Neural cell (in vitro differentiated cells): ENCODE measurements at regions not wholly inside any gene's neighbourhood (a gene's known extent, or its start where the extent isn't known, plus 50 kb on each side); places are given as distances from the start of the nearest gene placed in this dataset.

Experiments used
- EP300 ChIP-seq: fragments of 450-650 bp; conservative IDR thresholded peaks from 2 replicates; pipeline ENCODE4 v1.6.1; 2014; ENCODE audit warnings: antibody characterized with exemption, mild to moderate bottlenecking, moderate library complexity; ENCODE audit not compliant: poor library complexity, severe bottlenecking
- EZH2 ChIP-seq: fragments of 200-600, 300-800 bp; shearing (Covaris generic), sonication (generic); IDR thresholded peaks from 2 replicates; pipeline ENCODE4 v1.6.1; 2014; ENCODE audit warnings: antibody characterized with exemption, low read length, borderline replicate concordance, mild to moderate bottlenecking; ENCODE audit not compliant: insufficient read depth, poor library complexity, severe bottlenecking
- MXI1 ChIP-seq: fragments of 450-650 bp; conservative IDR thresholded peaks from 2 replicates; pipeline ENCODE4 v1.6.1; 2014; ENCODE audit warnings: antibody characterized with exemption, mild to moderate bottlenecking; ENCODE audit not compliant: poor library complexity, severe bottlenecking
- POLR2AphosphoS5 ChIP-seq: IDR thresholded peaks from 2 replicates; pipeline ENCODE4 v1.6.1; 2012
- RAD21 ChIP-seq: fragments of 450-650 bp; conservative IDR thresholded peaks from 2 replicates; pipeline ENCODE4 v1.6.1; 2014; ENCODE audit warnings: antibody characterized with exemption, mild to moderate bottlenecking, moderate library complexity
- SMC3 ChIP-seq: fragments of 450-650 bp; conservative IDR thresholded peaks from 2 replicates; pipeline ENCODE4 v1.6.1; 2014; ENCODE audit warnings: antibody characterized with exemption, mild to moderate bottlenecking, moderate library complexity; ENCODE audit not compliant: poor library complexity
- TF ChIP-seq, protein P1 (sequence below): fragments of 450-650 bp; IDR thresholded peaks from 2 replicates; pipeline ENCODE4 v1.5.1; 2014; ENCODE audit warnings: antibody characterized with exemption, mild to moderate bottlenecking, moderate library complexity; ENCODE audit not compliant: poor library complexity, severe bottlenecking
- TF ChIP-seq, protein P2 (sequence below): IDR thresholded peaks from 2 replicates; pipeline ENCODE4 v1.6.1; 2012; ENCODE audit warnings: borderline replicate concordance

DNA sequence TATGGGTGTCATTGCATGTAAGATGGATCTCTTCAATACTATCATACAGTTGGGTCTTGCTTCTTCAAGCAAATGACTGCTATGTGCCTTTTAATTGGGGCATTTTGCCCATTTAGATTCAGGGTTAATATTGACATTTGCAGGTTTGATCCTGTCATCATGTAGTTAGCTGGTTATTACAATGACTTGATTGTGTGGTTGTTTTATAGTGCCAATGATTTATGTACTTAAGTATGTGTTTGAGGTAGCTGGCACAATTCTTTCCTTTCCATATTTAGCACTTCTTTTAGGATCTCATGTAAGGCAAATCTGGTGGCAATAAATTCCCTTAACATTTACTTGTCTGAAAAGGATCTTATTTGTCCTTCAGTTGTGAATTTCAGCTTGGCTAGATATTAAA lies 267.5 kb downstream of the VGLL3 start:
- TF ChIP-seq, protein P1, sequence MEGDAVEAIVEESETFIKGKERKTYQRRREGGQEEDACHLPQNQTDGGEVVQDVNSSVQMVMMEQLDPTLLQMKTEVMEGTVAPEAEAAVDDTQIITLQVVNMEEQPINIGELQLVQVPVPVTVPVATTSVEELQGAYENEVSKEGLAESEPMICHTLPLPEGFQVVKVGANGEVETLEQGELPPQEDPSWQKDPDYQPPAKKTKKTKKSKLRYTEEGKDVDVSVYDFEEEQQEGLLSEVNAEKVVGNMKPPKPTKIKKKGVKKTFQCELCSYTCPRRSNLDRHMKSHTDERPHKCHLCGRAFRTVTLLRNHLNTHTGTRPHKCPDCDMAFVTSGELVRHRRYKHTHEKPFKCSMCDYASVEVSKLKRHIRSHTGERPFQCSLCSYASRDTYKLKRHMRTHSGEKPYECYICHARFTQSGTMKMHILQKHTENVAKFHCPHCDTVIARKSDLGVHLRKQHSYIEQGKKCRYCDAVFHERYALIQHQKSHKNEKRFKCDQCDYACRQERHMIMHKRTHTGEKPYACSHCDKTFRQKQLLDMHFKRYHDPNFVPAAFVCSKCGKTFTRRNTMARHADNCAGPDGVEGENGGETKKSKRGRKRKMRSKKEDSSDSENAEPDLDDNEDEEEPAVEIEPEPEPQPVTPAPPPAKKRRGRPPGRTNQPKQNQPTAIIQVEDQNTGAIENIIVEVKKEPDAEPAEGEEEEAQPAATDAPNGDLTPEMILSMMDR: no peak
- TF ChIP-seq MXI1 (no peak), POLR2AphosphoS5 (no peak), EZH2 (no peak), EP300 (no peak), SMC3 (no peak), RAD21 (no peak)
- TF ChIP-seq, protein P2, sequence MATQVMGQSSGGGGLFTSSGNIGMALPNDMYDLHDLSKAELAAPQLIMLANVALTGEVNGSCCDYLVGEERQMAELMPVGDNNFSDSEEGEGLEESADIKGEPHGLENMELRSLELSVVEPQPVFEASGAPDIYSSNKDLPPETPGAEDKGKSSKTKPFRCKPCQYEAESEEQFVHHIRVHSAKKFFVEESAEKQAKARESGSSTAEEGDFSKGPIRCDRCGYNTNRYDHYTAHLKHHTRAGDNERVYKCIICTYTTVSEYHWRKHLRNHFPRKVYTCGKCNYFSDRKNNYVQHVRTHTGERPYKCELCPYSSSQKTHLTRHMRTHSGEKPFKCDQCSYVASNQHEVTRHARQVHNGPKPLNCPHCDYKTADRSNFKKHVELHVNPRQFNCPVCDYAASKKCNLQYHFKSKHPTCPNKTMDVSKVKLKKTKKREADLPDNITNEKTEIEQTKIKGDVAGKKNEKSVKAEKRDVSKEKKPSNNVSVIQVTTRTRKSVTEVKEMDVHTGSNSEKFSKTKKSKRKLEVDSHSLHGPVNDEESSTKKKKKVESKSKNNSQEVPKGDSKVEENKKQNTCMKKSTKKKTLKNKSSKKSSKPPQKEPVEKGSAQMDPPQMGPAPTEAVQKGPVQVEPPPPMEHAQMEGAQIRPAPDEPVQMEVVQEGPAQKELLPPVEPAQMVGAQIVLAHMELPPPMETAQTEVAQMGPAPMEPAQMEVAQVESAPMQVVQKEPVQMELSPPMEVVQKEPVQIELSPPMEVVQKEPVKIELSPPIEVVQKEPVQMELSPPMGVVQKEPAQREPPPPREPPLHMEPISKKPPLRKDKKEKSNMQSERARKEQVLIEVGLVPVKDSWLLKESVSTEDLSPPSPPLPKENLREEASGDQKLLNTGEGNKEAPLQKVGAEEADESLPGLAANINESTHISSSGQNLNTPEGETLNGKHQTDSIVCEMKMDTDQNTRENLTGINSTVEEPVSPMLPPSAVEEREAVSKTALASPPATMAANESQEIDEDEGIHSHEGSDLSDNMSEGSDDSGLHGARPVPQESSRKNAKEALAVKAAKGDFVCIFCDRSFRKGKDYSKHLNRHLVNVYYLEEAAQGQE: no peak
